Amniotic stem cell (primary cell): ENCODE measurements at regions not wholly inside any gene's neighbourhood (a gene's known extent, or its start where the extent isn't known, plus 50 kb on each side); places are given as distances from the start of the nearest gene placed in this dataset.
"Not testable (repeated sequence)": the region's sequence is repeated elsewhere in the genome, so short reads cannot be mapped to it uniquely, and the experiment has no call there.

ENCODE experiments used
- DNase-seq: peaks from one replicate; lab custom pipeline; 2025; lab: John Stamatoyannopoulos, UW

GRCh38 chr14:25868521-25869314, 729.1 kb downstream of the NOVA1 start:
- DNase-seq: no peak

DNA sequence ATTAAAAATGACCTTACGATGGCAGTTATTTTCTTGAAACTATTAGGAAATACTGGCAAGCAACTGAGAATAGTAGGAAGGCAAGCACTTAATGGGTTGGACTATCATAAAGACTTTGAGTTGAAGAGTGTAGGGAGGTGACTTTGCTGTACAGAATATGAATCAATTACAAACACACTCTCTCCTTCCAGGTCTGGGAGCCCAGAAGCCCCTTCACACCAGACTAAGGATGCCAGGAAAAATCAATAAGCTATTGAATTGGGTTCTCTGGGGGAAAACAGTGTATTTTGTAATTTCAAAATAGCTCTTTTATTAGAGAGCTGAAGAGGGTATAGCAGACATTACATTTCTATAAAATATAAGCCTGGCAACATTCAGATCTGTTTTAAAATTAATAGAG, 736.4 kb downstream of the NOVA1 start:
- DNase-seq: no peak

DNA sequence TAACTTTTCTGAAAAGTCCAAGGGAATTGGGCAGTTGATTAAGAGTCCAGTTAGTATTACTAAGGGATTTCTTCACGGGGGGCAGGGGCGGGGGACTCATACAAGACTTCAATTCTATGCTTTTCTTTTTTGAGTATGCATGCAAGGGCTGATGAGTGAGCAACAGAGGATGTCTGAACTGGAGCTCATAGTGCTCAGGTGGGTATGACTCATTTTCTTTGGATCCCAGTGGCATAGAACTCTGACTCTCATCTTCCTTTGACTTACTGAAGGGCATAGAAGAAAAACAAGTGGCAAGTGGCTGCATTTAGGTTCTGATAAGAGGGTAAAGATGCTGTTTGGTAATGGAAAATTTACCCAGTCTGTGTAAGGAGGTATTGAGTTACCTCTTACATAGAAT, 749.2 kb downstream of the NOVA1 start:
- DNase-seq: no peak

- no peak for DNase-seq
Observed at GRCh38 chr14:25846246-25846645, 751.6 kb downstream of the NOVA1 start.

GRCh38 chr14:25843481-25844470, 754.1 kb downstream of the NOVA1 start:
- DNase-seq: no peak

GRCh38 chr14:25841226-25841625, 756.6 kb downstream of the NOVA1 start:
- no peak for DNase-seq

- no peak for DNase-seq
Observed at GRCh38 chr14:25837551-25837965, 760.3 kb downstream of the NOVA1 start.

DNA sequence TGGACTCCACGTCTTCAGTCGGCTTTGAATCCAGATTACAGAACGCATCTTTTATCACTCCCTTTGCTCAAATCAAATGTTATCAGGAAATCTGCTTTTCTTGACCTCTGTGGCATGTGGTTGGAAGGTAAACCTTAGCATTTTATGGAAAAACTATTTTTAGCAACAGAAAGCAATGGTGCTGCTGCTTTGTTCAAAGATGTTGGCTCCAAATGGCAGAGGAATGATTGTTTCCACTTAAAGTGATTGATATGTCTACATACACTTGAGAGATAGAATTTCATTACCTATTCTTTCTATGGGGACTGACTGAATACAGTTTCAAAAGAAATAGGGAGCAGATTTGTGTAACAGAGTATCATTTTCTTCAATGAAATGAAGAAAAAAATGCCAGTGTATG, 761.2 kb downstream of the NOVA1 start:
- no peak for DNase-seq

DNA sequence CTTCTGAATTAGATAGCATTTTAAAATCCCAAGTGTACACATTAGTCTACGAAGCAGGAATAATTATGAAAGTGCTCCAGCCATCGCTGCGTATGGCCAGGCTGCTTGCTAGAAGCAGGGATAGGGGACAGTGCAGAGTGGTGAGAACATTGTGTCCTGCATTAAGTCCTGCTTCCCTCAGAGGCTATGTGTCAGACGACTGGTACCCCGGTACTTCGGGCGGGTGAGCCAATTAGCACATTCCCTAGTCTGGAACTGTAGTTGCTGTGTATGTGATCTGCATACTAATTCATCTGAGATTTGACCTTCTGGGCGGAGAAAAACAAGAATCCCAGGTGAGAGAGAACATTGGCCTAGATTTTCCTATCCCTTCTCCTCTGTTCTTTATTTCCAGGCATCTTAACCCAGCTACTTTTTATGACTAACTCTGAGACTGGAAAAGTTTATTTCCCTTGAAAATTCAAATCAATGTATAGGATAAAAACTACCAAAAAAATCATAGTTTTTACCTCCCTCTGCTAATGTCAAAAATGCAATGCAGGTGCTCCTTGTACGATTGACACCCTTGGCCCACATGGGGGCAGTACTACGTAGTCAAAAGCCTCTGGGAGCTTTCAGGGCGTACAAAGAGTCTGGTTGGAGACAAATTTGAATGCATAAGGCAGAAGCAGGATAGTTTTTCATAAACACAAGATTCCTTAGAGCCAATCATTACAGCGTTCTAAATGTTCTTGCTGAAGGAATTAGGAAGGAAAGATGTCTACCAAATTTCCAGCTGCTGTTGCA, 764.3 kb downstream of the NOVA1 start:
- no peak for DNase-seq

DNA sequence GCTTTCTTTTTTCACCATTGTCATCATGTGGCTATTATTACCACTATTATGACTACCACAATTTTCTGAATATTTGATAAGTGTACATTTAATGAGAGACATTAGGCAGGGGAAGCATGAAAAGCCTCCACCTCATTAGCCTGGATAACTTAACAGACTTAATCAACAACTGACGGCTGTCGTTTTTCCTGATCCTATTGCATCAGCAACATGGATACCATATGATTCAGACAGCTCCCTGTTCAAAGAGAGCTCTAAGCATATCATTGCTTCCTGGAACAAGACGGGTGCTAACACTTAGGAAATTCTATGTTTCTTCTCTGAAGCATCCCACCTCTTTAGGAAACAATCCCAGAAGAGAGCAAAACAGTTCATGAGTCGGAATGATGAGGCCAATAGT, 765.2 kb downstream of the NOVA1 start:
- no peak for DNase-seq

GRCh38 chr14:25828562-25828961, 769.3 kb downstream of the NOVA1 start:
- no peak for DNase-seq

- DNase-seq: no peak
Observed at GRCh38 chr14:25826105-25826504, 771.7 kb downstream of the NOVA1 start.

- no peak for DNase-seq
Observed at GRCh38 chr14:25820368-25820767, 770.4 kb upstream of the STXBP6 start.

- not testable (repeated sequence) for DNase-seq
Observed at GRCh38 chr14:25814622-25815021, 764.7 kb upstream of the STXBP6 start.

- DNase-seq: no peak
Observed at GRCh38 chr14:25803386-25804018, 753.6 kb upstream of the STXBP6 start.

- no peak for DNase-seq
Observed at GRCh38 chr14:25800841-25801240, 750.9 kb upstream of the STXBP6 start.

DNA sequence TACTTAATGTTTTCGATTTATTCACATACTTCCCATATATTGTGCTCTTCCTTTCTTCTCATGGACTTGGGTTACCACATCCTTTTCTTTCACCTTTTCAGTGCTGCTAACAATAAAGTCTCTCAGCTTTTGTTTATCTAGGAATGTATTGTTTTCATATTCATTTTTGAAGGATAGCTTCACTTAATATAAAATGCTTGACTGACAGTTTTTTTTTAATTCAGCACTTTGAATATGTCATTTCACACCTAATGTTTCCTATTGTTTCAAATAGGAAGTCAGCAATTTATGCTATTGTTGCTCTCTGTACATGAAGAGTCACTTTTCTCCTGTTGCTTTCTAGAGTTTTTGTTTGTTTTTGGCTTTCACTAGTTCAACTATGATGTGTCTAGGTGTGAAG, 738.3 kb upstream of the STXBP6 start:
- DNase-seq: no peak

- DNase-seq: no peak
Observed at GRCh38 chr14:25765909-25766308, 716.0 kb upstream of the STXBP6 start.

- no peak for DNase-seq
Observed at GRCh38 chr14:25759920-25760655, 710.1 kb upstream of the STXBP6 start.

DNA sequence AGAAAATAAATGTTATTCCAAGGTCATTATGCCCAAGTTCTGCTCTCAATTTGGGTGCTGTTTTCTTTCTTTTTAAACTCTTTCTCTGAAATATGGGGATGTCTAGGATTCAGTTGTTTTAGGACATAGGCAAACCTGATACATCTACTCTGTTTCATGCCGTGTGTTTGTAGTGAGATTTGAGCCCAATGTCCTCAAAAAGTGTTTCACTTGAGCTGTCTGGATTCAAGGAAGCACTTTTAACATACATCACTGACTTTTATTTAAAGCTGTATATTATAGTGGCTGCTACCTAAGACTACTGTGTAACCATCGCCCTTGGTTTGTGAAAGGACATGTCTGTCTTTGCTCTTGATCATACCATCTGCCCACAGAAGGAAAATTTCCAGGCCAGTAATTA, 709.3 kb upstream of the STXBP6 start:
- DNase-seq: no peak

- no peak for DNase-seq
Observed at GRCh38 chr14:25757364-25757763, 707.4 kb upstream of the STXBP6 start.
